ENCODE measurements at regions not wholly inside any gene's neighbourhood (a gene's known extent, or its start where the extent isn't known, plus 50 kb on each side); places are given as distances from the start of the nearest gene placed in this dataset.
A peak's percentile ranks its signal among the peaks of the same experiment; 100 is the strongest.
"Not testable (repeated sequence)": the region's sequence is repeated elsewhere in the genome, so short reads cannot be mapped to it uniquely, and the experiment has no call there.

GRCh38 chr3:72165317-72165716 is 380.4 kb upstream of the PROK2 start:
- DNase-seq (ENCODE audit: low read depth) = no peak

- DNase-seq (ENCODE audit: low read depth) = no peak
These were observed 379.7 kb upstream of the PROK2 start for GRCh38 chr3:72164635-72164978.

DNA sequence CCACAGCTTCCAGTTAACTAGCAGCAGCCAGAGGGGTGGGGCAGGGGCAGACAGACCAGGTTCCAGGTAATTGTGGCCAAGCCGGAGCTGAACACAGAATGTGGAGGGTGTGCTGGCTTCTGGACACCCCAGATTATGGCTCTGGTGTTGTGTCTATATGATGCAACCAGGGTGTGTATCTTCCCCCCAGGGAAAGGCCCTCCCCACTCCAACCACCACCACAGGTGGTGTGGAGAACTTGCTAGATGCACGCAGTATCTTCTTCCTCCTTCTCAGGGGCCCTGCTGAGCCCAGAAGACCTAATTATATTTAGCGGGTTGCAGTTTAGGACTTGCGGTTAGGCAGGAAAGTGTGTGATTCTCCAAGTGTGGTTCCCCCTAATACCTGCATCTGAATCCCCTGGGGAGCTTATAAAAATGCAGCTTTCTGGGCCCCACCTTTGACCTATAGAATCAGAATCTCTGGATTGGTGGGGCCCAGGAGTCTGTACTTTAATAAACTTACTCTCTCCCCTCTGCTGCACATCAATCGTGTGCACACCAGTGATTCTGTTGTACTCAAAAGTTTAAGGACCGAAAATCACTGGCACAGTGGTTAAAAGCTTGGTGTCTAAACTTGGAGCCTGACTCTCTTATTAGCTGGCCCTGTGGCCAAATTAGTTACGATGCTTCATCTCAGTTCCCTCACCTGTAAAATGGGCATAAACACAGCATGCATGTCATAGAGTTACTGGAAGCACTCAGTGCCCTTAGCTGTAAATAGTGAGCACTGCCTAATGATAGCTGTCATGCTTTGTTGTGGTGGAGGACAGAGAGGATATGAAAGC is 379.1 kb upstream of the PROK2 start:
- DNase-seq (ENCODE audit: low read depth) = no peak

DNA sequence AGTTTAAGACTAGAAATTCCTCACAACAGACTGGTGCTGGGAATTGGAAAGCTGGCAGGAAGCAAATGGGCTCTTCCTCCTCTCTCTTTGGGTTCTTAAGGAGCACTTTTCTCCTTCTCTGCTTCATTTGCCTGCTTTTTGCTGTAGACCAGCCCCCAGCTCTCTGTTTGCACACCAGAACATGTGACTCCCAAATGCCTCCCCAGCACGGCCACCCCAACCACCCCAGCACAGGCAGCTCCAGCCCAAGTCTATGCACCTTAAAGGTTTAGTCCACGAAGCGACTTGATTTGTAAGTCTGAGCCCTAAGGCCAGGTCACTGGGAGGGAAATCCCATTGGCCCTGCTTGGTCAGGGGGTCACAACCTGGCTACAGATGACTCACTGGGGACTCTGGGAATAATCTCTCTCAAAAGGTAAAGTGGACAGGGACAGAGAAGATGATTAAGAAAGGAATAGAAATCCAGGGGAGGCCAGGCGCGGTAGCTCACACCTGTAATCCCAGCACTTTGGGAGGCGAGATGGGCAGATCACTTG is 377.8 kb upstream of the PROK2 start:
- DNase-seq (ENCODE audit: low read depth) = no peak

DNA sequence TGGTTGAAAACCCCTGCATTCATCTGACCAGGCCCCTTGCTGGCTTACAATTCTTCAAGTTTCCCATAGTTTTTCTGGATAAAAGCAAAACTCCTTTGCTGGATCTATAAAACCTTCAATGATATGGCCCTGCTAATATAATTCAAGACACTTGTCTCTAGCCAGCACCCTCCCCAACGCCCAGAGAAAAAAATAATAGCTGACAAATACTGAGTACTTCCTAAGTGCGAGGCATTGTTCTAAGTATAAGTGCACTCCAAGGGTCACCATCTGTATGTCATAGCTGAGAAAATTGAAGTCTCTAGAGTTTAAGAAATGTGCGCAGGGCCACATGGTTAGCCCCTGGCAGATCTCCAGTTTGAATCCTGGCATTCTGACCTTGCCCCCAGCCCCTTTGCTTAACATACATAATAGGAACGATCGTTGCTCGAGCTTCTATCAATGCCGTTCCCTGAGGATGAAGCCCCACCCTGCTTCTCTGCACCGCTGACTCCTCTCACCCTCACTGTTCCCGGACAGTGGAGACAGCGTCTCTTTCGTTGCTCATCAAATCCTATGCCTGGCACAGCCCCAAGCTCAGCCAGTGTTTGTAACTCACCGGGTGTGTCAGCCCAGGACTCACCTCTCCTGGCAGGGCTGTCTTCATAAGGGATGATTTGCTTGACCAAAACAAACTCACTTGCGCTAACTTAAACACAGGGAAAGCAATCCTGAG is 377.1 kb upstream of the PROK2 start:
- DNase-seq (ENCODE audit: low read depth) = peak; percentile 51

- not testable (repeated sequence) for DNase-seq (ENCODE audit: low read depth)
These were observed 376.3 kb upstream of the PROK2 start for GRCh38 chr3:72161285-72161684.

- no peak for DNase-seq (ENCODE audit: low read depth)
These were observed 375.4 kb upstream of the PROK2 start for GRCh38 chr3:72160351-72160750.

DNA sequence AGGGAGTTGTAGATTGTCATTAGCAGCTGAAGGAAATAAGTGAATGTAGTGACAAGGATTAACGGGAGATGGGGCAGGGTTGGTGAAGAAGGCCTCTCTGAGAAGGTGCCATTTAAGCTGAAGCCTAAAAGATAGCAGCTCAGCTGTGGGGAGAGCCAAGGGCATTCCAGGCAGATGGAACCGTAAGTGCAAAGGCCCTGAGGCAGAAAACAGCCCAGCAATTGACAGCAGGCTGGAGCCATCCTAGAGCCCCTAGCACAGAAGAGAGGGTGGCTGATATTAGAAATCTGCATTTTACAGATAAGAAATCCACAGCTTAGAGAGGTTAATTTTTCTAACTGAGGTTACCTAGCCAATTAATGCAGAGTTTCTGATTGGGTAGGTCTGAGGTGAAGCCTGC is 374.5 kb upstream of the PROK2 start:
- DNase-seq (ENCODE audit: low read depth) = no peak

DNA sequence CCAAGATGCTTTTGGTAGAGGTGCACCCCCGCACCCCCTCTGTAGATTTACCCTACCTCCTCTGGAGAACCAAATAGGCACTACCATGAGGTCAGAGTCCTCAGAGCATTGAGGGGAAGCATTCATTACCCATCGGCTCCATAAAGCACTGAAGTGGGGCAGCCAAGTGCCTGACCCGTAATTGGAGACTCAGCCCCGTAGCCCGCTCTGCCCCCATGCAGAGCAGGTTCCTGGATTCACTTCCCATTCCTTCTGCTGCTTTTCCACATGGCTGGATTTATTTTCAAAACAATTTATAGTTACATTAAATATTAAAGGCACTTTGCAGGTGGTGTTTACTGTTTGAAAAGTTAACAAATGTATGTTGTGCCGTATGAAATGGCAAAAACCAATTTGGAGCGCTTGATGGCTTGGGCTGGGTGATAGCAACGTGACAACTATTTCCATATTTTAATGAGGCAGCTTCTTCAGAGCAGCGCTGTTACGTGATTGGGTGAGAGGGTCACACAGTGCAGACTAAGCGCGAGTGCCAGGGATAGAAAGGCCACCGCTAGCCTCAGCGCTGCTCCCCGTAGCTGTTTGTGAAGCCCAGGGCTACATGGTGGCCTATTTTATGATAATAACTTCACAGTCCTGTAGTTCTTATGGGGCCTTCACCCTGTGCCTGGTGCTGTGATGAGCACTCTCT is 373.8 kb upstream of the PROK2 start:
- no peak for DNase-seq (ENCODE audit: low read depth)

DNA sequence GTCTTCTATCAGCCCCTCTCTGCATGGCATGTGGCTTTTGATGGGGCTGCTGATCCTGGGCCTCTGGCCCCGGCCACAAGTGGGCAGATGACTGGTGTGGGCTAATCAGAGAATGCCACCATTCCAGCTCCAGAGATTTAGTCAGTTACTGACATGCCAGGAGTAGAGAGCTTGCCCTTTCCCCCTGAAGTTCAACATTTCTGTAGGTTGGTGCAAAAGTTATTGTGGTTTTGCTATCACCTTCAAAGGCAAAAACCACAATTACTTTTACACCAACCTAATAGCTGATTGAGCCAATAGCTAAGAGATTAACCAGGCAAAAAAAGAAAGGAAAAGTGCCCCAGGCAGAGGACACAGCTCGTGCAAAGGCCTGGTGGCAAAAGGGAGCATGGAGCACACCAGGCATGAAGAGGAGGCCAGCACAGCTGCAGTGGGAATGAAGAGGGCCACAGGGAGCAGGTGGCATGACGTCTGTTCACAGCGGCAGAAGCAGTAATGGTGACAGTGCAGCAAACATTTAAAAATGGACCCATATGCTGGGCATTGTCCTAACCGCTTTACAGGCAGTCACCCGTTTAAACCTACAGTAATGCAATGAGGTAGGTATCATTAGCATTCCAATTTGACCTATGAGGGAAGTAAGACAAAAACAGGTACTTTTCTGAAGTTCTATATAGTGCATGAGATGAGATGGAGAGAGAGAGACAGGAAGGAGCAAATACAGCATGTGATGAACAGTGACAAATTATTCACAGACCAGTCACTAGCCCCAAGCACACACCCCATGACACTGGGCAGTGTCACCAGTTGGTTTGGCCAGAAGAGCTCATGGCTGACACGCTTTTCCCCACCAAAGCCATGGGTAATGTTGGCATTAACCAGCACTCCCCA is 373.0 kb upstream of the PROK2 start:
- DNase-seq (ENCODE audit: low read depth) = no peak

- DNase-seq (ENCODE audit: low read depth) = peak; percentile 83
These were observed 370.6 kb upstream of the PROK2 start for GRCh38 chr3:72155391-72156064.

DNA sequence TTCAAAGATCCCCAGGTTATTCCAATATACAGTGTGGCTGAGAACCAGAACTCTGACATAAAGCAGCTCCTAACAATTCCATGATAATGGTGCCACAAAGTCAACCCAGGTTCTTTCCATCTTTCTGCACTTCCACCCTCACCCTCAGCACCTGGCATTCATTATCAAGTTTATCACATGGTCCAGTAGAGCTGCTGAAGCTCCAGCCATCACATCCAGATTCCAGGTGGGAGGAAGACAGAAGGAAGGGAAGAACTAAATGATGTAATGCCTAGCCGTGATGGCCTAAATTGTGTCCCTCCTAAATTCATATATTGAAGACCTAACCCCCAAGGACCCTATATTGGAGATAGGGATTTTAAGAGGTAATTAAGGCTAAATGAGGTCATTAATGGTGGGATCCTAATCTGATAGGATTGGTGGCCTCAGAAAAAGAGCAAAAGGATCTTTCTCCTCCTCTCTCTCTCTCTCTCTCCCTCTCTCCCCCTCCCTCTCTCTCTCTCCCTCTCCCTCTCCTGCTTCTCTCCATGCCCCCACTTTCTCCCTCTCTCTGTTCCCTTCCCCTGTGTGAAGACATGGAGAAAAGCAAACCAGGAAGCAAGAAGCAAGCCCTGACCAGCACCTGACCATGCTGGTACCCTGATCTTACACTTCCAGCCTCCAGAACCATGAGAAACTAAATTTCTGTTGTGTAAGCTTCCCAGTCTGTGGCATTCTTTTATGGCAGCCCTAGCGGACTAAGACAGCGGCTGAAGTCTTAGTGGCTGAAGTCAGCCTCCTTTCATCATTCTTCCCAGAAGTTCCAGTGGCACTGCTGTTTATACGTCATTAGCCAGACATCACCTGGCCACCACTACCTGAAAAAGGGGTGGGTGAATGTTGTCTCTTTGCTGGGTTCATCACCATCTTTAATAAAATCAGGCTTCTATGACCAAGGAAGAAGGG is 369.7 kb upstream of the PROK2 start:
- DNase-seq (ENCODE audit: low read depth) = no peak

DNA sequence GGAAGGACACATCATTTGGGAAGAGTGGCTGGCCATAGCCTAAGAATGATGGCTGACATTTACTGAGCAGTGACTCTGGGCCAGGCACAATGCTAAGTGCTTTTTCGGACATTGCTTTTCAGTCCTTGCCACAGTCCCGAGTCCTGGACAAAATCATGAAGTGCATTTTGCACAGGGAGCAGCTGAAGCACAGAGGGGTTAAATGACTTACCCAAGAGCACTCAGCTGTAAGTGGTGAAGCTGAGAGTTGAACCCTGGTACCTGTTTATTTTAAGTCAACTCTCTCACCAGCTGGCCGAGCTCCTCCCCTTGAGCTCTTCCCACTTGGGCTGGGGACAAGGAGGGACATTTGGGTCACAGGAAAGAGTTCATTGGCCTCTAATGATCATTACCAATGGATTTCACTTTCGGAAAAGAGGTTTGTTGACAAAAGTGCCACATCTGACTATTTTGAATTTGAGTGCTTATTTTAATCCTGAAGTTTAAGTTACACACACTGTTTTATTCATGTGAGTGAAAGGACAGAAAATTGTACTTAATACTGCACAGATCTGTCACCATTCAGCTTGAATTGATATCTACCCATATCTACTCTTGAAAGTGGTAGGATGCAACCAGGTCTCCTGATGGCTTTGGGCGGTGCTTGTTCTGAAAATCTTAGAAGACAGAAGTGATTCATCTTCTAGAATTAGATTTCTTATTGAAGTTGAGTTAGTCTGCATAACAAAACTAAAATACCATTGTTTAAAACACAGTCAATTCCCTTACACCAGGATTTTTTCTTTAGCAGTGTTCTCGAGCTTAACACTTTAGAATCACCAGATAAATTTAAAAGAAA is 368.7 kb upstream of the PROK2 start:
- no peak for DNase-seq (ENCODE audit: low read depth)

GRCh38 chr3:72152551-72153476 is 367.9 kb upstream of the PROK2 start:
- DNase-seq (ENCODE audit: low read depth) = peak; percentile 7

DNA sequence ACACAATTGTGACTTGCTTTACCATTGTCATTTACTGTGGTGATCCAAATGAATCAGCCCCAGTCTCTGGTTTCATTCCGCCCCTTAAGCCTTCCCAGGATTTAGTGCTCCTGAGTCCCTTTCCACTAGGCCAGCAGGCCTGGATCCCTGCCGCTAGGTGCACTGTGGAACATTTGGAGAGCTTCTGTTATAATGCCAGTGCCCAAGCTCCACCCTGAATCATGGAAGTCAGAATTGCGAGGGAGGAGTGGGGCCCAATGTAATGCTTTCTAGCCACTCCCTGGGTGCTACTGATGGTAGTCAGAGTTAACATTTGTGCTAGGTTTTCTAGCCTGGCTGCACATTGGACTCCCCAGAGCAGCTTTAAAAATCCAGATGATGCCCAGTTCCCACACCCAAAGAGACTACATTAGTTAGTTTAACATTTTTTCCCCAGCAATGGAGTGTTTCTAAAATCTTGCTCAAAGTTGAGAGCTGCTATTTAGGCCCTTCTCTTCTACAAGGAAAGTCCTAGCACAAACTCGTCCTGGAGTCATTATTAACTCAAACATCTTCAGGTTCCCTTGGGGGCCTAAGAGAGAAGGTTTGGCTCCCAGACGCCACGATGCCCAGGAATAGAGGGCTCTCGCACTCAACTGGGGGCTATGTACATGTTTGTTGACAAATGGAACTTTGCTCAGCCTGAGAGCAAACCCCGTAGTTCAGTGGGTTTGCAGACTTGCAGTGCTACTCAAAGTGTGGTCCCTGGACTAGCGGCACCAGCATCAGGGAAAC is 366.7 kb upstream of the PROK2 start:
- DNase-seq (ENCODE audit: low read depth) = no peak

DNA sequence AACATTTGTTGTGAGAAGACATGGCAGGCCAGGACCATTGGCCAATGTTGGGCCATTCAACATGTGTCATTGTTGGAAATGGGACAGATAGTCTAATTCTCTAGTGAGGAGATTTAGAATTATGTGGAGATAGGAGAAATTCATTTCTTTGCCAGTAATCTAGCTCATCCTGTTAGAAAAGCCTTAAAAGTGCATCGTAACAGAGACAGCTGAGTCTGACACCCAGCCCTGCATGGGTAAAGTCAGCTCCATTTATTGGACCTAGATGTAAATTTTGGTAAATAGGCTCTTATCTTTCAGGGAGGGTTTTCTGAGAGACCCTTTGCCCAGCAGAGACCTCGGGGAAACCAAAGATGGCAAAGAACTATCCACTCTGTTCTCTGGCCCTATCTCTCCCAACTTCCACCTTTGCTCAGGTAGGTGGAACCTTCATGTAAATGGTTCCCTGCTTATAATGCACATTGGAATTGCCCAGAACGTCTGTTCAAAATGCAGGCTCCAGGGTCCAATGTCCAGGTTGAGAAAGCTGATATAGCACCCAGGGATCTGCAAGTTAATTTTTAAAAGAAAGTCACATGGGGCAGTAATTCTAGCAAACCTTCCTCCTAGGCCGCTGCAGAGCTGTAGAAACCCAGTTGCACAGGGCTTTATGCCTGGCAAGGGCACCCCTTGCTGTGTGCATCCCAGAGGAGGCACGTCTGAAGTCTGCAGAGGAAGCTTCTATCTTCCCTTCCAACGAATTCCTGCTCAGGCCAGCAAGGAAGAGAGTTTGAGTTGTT is 365.9 kb upstream of the PROK2 start:
- no peak for DNase-seq (ENCODE audit: low read depth)

Measured in HT1080 (cell line).